Cerebellar cortex (tissue), 1 donor: ENCODE measurements at regions not wholly inside any gene's neighbourhood (a gene's known extent, or its start where the extent isn't known, plus 50 kb on each side); places are given as distances from the start of the nearest gene placed in this dataset.
"Not testable (repeated sequence)": the region's sequence is repeated elsewhere in the genome, so short reads cannot be mapped to it uniquely, and the experiment has no call there.

Experiments
- DNase-seq: peaks from one replicate; pipeline ENCODE4 v3.0.0-alpha.2; 2015; ENCODE audit warnings: low spot score

DNA sequence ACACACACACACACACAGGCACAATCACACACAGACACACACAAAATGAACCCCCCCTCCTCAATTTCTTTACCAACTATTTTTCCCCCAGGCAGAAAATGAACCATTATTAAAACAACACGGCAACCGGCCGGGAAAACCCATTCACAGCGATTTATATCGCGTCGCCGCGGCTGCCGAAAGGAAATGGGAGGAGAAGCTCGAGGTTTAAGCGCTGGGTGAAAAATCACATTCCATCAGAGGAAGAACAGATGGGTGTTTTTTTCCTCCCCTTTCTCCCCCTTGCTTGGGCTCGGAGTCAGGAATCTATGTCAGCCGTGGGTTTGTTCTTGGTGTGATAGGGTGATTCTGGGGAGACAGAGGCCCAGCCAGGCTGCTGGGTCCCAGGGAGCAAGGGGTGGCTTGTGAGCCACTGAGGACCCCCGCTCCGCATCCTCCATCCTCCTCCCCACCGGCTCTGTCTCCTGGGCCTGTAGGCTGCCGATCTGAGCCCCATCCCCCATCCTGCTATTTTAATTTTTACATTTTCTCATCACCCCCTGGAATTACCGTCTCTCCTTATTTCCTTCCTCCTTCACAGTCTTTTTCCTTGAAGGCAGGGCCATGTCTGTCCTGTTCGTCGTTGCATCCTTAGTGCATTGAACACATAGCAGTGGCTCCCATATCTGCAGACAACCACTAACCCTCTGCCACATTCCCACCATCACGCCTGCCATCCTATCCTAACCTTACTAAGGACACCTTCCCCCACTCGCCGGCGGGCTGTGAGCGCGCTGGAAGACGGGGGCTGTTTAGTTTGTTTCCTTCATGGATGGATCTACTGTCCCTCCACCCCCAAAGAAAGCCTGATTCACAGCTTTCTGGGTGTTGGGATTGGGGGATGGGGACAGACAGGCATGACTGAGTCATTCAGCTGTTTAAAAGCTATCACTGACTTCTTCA, 137.7 kb downstream of the CRLF3 start:
- DNase-seq, result not testable (repeated sequence)

DNA sequence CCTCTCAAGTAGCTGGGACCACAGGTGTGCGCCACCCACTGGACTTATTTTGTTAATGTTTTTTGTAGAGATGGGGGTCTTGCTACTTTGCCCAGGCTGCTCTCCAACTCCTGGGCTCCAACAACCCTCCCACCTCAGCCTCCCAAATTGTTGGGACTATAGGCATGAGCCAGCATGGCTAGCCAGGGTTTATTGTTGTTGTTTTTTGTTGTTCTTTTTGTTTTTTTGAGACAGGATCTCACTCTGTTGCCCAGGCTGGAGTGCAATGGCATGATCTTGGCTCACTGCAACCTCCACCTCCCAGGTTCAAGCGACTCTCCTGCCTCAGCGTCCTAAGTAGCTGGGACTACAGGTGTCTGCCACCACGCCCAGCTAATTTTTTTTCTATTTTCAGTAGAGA, 142.2 kb downstream of the CRLF3 start:
- DNase-seq, result not testable (repeated sequence)

DNA sequence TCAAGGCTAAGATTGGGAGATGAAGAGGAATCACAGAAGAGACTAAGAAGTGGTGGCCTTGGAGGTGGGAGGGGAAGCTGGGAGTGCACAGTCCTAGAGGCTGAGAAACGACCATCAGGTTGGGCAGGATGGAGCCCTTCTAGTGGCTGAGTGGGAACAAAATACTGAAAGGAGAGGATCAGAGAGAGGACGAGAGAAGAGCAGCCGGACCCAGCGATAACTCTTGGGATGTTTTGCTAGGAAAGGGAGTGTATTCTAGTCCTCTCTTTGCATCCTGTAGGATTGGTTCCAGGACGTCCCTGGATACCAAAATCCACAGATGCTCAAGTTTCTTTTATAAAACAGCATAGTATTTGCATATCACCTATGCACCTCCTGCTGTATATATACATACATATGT, 143.8 kb downstream of the CRLF3 start:
- not testable (repeated sequence) for DNase-seq

DNA sequence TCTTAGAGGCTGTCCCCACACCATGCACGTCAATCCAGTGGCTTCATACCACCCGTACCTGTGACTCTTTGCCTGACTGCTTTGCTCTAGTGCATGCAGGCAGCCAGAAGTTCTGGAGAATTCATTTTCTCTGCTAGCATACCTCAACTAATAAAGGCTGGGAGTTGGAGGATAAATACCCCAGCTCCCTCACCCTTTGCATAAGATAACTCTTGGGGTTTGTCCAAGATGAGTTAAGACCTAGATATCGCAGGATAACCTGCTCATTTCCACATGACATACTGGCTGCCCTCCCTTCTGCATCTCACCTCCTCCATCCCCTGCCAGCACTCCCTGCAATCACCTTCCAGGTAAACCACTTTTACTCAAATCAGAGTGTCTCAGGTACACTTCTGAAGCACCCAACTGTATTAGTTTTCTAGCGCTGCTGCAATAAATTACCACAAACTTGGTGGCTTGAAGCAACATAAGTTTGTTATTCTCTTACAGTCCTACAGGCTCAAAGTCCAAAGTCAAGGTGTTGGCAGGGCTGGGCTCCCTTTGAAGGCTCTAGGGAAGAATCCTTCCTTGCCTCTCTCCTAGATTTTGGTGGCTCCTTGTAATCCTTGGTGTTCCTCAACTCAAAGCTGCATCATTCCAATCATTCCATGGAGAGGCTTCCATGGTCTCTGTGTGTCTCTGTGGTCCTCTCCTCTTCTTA, 146.8 kb downstream of the CRLF3 start:
- no peak for DNase-seq

DNA sequence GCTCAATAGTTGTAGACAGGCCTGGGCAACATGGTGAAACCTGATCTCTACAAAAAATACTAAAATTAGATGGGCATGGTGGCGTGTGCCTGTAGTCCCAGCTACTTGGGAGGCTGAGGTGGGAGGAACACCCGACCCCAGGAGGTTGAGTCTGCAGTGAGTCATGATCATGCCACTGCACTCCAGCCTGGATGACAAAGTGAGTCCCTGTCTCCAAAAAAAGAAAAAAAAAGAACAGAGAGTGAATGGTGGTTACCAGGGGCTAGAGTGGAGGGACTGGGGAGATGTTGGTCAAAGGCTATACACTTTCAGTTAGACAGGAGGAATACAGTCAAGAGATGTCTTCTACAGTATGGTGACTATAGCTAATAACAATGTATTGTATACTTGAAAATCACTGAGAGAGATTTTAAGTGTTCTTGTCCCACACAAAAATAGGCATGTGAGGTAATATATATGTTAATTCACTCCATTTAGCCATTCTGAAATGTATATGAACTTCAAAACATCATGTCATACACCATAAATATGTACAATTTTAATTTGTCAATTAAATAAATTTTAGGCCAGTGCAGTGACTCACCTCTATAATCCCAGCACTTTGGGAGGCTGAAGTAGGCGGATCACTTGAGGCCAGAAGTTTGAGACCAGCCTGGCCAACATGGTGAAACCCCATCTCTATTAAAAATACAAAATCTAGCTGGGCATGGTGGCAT, 148.6 kb downstream of the CRLF3 start:
- DNase-seq, result not testable (repeated sequence)

DNA sequence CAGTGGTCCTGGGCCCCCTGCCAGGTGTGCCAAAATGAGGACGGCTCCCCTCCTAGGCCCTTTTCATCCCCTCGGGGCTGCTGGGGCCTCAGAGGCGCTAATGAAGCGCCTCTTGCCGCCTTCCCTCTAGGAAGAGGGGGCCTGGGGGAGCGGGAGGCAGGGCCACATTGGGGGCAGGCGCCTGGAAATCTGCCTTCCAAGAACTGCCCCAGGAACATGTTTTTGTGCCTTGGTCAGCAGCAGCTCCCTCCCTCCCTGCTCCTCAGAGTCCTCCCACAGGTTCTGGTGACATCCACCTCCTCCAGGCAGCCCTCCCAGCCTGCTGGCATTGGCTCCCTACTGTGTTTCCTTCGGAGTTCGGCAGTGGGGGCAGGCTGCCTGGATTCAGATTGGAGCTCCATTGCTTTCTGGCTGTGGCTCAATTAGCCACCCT, 155.3 kb downstream of the CRLF3 start:
- not testable (repeated sequence) for DNase-seq

DNA sequence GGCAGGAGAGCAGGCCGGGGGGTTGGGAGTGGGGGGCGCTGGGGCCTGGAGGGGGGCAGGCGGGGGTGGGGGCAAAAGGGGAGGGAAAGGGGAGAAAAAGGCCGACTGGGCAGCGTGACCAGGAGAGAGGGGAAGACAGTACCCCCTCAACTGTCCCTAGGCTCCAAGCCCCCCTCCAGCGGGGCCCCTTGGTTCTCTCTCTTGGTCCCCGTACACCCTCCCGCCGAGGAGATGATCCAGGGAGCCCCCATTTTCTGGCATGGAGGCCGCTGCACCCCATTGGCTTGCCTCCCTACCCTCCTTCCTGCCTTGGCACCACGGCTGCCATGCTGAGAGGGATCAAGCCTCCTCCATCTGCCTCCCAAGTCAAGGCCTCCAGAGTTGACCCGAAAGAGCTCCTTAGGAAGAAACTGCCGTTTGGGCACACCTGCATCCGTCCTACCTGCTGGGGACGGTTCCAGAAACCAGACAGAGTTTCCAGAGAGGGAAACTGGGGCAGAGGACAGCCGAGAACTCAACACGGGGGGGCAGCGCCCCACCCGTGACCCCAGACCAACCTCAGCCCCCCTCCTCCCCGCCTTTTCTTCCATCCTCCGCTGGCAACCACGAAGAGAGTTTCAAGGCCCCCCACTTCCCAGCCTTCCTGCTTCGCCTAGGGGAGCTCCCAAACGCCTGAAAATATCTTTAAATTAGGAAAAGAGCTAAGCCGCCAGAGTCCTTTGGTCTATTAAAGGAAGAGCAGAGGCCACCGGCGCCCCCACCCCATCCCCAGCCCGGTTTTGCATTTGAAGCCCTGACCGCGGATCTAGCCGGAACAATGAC, 155.9 kb downstream of the CRLF3 start:
- not testable (repeated sequence) for DNase-seq

DNA sequence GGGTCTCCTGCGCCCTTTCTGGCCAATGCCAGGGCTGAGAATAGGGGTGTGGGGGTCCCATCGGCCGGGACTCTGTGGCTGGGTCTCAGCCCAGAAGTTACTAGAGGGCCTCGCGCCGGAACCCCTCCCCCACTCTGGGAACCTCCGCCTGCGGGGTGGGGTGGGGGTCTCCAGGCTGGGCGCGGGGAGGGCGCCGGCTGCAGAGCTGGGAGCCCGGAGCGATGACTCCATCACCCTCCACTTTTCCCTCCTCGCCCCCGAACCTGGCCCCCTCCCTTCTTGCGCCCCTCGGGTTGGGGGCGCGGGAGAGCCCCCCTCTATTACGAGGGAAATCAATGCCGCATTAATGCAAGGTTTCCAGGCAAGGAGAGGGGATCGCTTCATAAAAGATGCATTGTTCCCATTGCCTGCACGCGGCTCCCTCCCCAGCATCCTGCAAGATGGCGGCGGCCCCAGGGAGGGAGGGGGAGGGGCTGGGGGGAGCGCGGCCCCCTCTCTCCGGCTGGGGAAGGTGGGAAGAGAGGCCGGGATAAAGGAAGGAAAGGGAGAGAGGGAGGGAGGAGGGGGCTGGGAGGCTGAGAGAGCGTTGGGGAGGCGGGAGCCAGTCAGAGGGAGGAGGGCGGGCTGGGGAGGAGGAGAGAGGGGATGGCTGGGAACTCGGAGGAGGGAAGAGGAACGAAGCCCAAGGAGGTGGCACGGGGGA, 156.7 kb downstream of the CRLF3 start:
- peak; percentile 80 for DNase-seq

DNA sequence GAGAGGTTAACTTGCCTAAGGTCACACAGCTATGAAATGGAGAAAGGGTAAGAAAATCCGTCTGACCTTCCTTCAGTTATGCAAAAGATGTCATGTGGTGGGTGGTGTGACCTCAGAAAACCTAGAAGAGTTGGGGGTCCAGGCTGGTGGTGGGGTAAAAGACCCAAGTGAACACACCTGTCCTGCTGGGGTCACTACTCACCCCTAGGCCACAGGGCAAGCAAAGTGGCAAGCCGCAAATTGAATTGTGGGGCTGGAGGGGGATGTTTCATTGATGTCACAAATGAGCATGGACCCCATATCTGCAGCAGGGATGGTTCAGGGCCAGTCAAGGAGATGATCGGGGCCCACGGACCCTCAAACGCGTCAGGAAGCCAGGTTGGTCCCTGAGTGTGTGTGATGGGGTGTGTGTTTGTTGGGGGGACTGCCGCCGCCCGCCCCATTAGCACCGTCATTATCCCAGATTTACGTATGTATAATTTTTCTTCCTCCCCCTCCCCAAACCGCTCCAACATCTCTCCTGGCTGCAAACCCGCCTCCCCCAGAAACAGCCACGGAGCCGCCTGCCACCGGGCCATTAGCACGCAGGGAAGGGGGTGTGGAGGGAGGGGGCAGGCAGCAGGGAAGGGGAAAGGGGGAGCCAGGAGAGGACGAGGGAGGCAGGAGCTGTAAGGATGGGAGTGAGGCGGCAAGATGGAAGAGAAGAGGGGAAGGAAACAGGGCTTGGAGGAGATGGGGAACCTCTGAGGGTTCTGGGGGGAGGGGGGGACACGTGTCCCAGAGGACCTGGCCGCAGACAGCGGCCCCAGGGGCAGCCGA, 157.4 kb downstream of the CRLF3 start:
- not testable (repeated sequence) for DNase-seq

DNA sequence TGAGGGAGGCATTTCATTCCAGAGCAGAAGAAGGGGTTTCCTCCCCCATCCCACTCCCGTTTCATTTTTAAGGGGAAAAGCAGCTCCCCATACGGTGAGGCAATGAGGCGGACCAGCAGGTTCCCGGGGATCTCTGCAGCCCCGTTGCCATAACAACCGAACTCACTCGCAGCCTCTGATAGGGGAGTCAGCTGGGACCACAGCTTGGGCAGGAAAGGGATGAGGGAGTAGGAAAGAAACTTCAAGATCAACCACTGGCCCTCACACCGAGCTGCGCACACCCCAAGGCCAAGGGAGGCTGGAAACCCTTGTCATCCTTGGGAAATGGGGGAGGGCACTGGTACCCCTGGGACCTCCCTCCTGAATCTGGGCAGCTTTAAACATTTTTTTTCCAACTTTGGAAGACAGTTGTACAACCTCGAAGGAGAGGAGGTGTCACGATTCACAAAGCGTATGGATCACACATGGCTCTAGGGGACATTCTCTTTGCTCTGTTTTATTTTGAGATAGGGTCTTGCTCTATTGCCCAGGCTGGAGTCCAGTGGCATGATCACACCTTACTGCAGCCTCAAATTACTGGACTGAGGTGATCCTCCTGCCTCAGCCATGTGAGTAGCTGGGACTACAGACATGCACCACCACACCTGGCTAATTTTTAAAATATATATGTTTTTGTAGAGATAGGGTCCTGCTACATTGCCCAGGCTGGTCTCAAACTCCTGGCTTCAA, 160.6 kb downstream of the CRLF3 start:
- DNase-seq, result peak; percentile 55

DNA sequence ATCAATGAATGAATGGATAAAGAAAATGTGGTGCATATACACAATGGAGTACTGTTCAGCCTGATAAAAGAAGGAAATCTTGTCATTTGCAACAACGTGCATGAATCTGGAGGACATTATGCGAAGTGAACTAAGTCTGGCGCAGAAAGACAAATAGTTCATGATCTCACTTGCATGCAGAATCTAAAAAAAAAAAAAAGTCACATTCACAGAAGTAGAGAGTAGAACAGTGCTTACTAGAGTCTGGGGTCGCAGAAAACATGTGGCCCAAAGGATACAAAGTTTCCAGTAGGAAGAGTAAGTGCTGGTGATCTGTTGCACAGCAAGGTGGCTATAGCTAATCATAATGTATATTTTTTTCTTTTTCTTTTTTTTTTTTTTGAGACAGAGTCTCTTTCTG, 167.3 kb downstream of the CRLF3 start:
- DNase-seq, result not testable (repeated sequence)

DNA sequence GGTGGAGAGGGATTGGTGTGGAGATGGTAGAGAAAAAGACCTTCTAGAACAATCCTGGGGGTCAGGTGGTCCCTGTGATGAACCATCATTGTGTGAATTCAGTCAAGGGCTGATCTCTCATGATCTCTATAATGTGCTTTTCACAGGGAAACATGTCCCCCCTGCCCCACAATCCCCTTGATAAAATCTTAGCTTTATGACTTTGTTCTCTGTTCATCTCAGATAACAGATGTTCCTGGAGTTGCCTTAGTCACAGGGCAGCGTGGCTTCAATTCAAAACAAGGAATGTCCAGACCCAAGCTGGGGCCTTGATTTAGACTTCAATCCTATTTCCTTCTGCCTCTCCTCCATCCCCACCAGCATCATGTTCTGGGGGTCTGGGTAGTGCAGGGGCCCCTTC, 171.5 kb downstream of the CRLF3 start:
- DNase-seq, result not testable (repeated sequence)

DNA sequence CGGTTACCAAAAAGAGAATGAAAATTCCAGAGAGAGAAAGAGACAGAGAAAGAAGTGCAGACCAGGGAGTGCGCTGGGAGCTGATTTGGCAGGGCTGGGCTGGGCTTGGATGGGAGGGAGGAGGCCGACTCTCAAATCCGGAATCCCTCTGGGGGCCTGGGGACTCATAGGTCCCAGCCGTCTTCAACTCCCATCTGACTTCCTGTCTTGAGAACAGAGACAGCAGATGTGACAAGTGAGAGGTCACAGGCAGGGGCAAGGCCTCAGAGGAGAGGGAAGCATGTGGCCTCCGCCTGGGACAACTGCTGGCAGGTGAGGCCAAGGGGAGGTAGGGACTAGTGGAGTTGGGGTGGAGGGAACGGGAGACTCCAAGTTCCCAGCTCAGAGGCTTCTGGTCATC, 172.9 kb downstream of the GOSR1 start:
- not testable (repeated sequence) for DNase-seq

DNA sequence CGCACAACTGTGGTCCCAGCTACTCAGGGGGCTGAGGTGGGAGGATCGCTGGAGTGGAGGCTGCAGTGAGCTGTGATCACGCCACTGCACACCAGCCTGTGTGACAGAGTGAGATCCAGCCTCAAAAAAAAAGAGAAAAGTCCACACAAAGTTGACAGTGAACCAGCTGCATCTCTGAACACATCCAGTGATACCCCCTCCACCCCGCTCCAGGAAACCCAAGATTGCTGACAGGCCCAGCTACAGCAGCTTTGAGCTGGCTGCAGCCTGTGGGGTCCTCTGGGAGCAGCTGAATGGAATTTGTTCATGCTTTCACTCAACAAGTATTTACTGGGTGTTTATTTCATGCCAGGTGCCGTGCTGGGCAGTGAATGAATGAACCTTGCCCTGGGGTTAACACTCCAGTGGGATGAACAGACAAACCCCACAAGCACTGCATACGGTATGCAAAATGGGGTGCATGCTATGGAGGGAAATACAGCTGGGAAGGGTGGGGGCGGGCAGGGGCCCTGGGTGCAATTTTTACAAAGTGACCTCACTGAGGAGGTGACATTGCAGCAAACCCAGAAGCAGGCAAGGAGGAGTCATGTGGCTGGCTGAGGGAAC, 170.9 kb downstream of the GOSR1 start:
- DNase-seq, result not testable (repeated sequence)

DNA sequence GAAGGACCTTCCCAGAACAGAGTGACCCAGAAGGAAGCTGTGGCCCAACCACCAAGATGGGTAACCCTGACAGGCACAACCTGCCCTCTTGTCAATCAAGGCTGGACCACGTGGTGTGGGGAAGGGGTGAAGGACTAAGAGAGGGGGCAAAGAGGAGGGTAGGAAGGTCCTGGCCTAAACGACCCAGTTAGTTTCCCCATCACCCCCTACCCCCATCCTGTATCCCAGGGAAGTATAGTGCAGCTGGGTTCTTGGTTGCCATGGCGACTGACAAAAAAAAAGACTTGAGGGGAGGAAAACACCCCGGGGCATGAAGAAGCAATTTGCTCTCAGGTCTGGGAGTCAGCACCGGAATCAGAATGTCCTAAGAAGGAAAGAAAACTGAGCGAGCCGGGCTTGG, 168.7 kb downstream of the GOSR1 start:
- DNase-seq, result not testable (repeated sequence)

DNA sequence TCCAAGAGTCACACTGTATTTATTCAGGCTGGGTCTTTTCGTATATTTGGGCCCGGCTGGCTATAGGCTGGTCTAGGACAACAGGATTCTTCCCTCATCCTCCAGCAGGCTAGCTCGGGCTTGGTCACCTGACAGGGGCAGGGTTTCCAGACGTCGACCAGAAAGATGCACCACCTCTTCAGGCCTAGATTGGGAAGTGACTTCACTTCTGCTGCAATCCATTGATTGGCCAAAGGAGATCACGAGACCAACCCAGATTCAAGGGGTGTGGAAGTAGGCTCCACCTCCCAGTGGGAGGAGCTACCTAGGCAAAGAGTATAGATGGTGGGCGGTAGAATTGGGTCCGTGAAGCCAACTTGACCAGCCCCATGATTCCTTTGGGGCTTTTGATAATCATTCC, 167.5 kb downstream of the GOSR1 start:
- DNase-seq, result not testable (repeated sequence)

DNA sequence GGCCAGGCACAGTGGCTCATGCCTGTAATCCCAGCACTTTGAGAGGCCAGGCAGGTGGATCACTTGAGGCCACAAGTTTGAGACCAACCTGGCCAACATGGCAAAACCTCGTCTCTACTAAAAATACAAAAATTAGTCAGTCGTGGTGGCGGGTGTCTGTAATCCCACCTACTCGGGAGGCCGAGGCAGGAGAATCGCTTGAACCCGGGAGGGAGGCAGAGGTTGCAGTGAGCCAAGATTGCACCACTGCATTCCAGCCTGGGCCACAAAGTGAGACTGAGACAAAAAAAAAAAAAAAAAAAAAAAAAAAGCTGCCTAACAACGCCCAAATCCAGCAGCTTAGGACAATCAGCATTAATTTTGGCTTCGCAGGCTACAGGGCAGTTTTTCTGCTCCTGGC, 167.1 kb downstream of the GOSR1 start:
- DNase-seq, result not testable (repeated sequence)

DNA sequence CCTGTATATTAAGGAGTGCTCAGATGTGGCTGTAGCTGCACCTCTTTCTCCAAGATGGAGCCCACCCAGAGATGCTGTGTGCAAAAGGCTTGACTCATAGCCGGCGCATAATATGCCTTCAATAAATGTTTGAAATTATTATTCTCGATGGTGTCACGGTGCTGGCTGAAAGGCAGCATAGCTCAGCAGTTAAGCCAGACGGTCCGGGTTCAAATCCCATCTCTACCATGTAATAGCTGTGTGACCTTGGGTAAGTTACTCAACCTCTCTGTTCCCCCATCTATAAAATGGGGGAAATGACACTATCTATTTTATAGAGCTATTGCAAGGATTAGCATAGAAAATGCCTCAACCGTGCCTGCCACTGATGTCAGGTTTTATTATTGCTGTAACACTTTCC, 164.2 kb downstream of the GOSR1 start:
- not testable (repeated sequence) for DNase-seq

DNA sequence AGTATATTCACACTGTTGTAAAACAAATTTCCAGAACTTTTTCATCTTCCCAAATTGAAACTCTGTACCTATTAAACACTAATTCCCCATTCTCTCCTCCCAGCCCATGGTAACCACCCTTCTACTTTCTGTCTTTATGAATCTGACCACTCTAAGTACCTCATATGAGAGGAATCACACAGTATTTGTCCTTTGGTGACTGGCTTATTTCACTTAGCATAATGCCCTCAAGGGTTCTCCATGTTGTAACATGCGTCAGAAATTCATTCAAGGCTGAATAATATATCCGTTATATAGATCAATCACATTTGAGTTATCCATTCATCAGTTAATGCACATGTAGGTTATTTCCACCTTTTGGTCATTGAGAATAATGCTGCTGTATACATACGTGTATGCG, 162.2 kb downstream of the GOSR1 start:
- DNase-seq, result not testable (repeated sequence)
